Upper lobe of left lung (tissue), 6 donors: ENCODE measurements at regions not wholly inside any gene's neighbourhood (a gene's known extent, or its start where the extent isn't known, plus 50 kb on each side); places are given as distances from the start of the nearest gene placed in this dataset.

Source experiments
- ATAC-seq, 2 donors: fragments of 200-7000 bp; cut with Tn5 transposase; one replicate each; pipeline ENCODE4 v1.9.1; 2022; ENCODE audit warnings: mild to moderate bottlenecking in 2 of 2, moderate library complexity in 2 of 2; ENCODE audit not compliant: low FRiP score in 2 of 2
- DNase-seq, 2 donors: peaks; one replicate each; pipeline ENCODE4 v3.0.0-alpha.2; 2019 to 2020
- H3K27ac ChIP-seq, 4 donors: fragments of 200-600 bp; sonication (generic); one replicate each; pipeline ENCODE4 v1.5.1; 2016 to 2019
- H3K27me3 ChIP-seq, 4 donors: fragments of 200-600 bp; sonication (generic); one replicate each; pipeline ENCODE4 v1.5.1; 2017 to 2019
- H3K36me3 ChIP-seq, 4 donors: fragments of 200-600 bp; sonication (generic); one replicate each; pipeline ENCODE4 v1.5.1; 2016 to 2019
- H3K4me1 ChIP-seq, 4 donors: fragments of 200-600 bp; sonication (generic); one replicate each; pipeline ENCODE4 v1.5.1; 2018 to 2019
- H3K4me3 ChIP-seq, 4 donors: fragments of 200-600 bp; sonication (generic); one replicate each; pipeline ENCODE4 v1.5.1; 2017 to 2019; ENCODE audit warnings: mild to moderate bottlenecking in 2 of 4, moderate library complexity in 1 of 4
- H3K9me3 ChIP-seq, 4 donors: fragments of 200-600 bp; sonication (generic); one replicate each; pipeline ENCODE4 v1.5.1; 2018 to 2019
- EP300 ChIP-seq, 4 donors: sonication (generic); formaldehyde crosslinking; IDR thresholded peaks; one replicate each; pipeline ENCODE4 v1.5.1; 2017; ENCODE audit warnings: antibody characterized with exemption in 4 of 4, control low read depth in 2 of 4
- POLR2A ChIP-seq, 4 donors: fragments of 450-650 bp; IDR thresholded peaks; one replicate each; pipeline ENCODE4 v1.5.1; 2016 to 2017; ENCODE audit warnings: antibody characterized with exemption in 4 of 4, mild to moderate bottlenecking in 2 of 4
- POLR2AphosphoS5 ChIP-seq, 2 donors: sonication (generic); formaldehyde crosslinking; IDR thresholded peaks; one replicate each; pipeline ENCODE4 v1.5.1; 2017; ENCODE audit warnings: antibody characterized with exemption in 2 of 2
- WGBS, 2 donors: methylation state at CpG; one replicate each; pipeline ENCODE4 v1.1.5; 2017 to 2018; 5-methylcytosine and 5-hydroxymethylcytosine counted together
- TF ChIP-seq, protein P1 (sequence below), 6 experiments: fragments of 450-650 bp in 4 of 6; fragments of 200-600 bp in 2 of 6; sonication (generic) in 2 of 6; IDR thresholded peaks; one replicate each; pipeline ENCODE4 v1.5.1; 2016 to 2019; ENCODE audit warnings: antibody characterized with exemption in 6 of 6
- donor health status: DM: no; HTN: no; CAD: no; lungs with moderate emphysema.
- donor health status: DM: no; HTN: yes; CAD: no; lungs with severe emphysema.

DNA sequence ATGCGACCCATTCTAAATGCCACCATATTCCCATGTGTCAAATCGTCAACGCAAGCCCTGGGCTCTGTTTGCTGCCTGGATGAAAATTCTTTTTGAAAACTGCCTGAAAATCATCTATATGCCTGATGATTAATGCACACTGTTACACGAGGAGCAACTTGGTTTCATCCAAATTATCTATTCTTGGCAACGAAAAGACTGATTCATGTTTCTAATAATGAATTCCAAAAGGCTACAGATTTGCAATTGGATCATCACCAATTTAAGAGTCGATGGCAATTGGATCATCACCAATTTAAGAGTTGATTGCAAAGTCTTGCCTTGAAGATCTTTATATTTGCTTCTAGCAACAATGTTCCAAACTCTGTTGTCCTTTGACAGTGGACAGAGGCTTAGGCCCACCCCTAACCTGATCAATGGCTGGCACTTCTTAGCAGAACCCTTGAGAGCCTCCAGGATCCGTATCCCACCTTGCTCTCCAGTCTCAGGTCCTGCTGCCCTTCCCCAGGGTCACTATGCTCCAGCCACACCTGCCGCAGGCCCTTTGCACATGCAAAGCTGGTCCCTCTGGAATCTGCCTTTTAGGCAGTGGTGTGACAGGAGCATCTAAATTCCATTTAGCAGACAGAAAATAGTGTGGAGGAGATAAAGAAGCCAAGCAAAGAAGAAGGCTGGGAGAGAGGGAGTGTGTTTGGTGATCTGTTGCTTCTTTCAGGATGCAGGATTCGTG, 460.9 kb upstream of the SULF2 start:
- no peak overlapping the region for H3K4me3 ChIP-seq
- H3K9me3 ChIP-seq: no peaks in the 10 kb centered on the region
- WGBS, 2 donors: 81 to 82% methylated on average over 9 of the region's 9 CpGs
- H3K36me3 ChIP-seq: no peaks in the 10 kb centered on the region
- DNase-seq (no peak), ATAC-seq (no peak)
- peak overlapping the region in 1 of 4 donors; percentile 34 for H3K27ac ChIP-seq
- H3K4me1 ChIP-seq: no peaks in the 10 kb centered on the region
- H3K27me3 ChIP-seq: no peaks in the 10 kb centered on the region
- TF ChIP-seq, protein P1, sequence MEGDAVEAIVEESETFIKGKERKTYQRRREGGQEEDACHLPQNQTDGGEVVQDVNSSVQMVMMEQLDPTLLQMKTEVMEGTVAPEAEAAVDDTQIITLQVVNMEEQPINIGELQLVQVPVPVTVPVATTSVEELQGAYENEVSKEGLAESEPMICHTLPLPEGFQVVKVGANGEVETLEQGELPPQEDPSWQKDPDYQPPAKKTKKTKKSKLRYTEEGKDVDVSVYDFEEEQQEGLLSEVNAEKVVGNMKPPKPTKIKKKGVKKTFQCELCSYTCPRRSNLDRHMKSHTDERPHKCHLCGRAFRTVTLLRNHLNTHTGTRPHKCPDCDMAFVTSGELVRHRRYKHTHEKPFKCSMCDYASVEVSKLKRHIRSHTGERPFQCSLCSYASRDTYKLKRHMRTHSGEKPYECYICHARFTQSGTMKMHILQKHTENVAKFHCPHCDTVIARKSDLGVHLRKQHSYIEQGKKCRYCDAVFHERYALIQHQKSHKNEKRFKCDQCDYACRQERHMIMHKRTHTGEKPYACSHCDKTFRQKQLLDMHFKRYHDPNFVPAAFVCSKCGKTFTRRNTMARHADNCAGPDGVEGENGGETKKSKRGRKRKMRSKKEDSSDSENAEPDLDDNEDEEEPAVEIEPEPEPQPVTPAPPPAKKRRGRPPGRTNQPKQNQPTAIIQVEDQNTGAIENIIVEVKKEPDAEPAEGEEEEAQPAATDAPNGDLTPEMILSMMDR (IDR thresholded peaks at IDR 0.05): no peak
- TF ChIP-seq POLR2A (IDR thresholded peaks at IDR 0.05) (no peak), POLR2AphosphoS5 (IDR thresholded peaks at IDR 0.05) (no peak), EP300 (IDR thresholded peaks at IDR 0.05) (no peak)

DNA sequence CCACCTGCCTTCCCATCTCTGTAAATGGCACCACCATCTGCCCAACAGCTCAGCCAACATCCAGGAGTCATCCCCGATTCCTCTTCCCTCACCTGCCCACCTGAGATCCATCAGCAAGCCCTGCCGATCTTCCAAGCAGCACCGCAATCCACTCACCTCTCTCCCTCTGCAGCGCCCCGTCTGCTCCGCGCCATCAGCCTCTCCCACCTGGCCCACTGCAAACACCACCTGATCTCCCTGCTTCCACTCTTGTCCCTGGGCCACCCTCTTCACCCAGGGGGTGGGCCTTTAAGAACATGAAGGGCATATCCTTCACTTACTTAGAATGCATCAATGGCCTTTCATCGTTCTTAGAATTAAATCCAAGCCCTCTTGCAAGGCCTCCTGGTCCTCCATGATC, 457.3 kb upstream of the SULF2 start:
- H3K27me3 ChIP-seq: no peaks in the 10 kb centered on the region
- no peaks in the 10 kb centered on the region for H3K9me3 ChIP-seq
- 88 to 94% methylated on average over 8 of the region's 8 CpGs for WGBS, 2 donors
- H3K4me1 ChIP-seq: no peaks in the 10 kb centered on the region
- DNase-seq (no peak), ATAC-seq (no peak)
- TF ChIP-seq POLR2A (IDR thresholded peaks at IDR 0.05) (no peak), POLR2AphosphoS5 (IDR thresholded peaks at IDR 0.05) (no peak), EP300 (IDR thresholded peaks at IDR 0.05) (no peak)
- TF ChIP-seq, protein P1 (IDR thresholded peaks at IDR 0.05): no peak
- no peak overlapping the region for H3K27ac ChIP-seq
- no peaks in the 10 kb centered on the region for H3K36me3 ChIP-seq
- H3K4me3 ChIP-seq: no peak overlapping the region

DNA sequence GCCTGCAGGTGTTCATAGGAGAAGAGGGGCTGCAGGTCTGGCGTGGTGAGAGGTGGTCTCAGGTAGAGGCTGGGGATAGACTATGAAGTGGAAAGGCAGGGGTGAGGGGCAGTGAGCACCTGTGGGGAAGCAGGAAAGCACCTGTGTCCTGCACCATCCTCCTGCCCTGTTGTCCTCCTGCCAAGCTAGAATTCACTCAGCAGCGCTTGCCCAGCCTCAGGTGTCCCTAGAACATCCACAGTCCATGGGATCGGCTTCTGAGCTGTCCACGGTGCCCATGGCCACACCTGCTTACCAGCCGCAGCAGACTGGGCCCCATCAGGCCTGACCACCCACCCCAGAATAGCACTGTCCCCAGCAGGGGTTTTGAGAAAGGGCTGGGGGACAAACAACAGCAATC, 456.2 kb upstream of the SULF2 start:
- Histone ChIP-seq H3K4me1 (no peaks in the 10 kb centered on the region), H3K27ac (no peak overlapping the region), H3K4me3 (no peak overlapping the region), H3K9me3 (no peaks in the 10 kb centered on the region), H3K36me3 (no peaks in the 10 kb centered on the region), H3K27me3 (no peaks in the 10 kb centered on the region)
- no peak for ATAC-seq
- DNase-seq: no peak
- TF ChIP-seq POLR2AphosphoS5 (IDR thresholded peaks at IDR 0.05): no peak
- TF ChIP-seq, protein P1 (IDR thresholded peaks at IDR 0.05): no peak
- TF ChIP-seq EP300 (IDR thresholded peaks at IDR 0.05): no peak
- no peak for TF ChIP-seq POLR2A (IDR thresholded peaks at IDR 0.05)
- 86 to 92% methylated on average over 5 of the region's 5 CpGs for WGBS, 2 donors

DNA sequence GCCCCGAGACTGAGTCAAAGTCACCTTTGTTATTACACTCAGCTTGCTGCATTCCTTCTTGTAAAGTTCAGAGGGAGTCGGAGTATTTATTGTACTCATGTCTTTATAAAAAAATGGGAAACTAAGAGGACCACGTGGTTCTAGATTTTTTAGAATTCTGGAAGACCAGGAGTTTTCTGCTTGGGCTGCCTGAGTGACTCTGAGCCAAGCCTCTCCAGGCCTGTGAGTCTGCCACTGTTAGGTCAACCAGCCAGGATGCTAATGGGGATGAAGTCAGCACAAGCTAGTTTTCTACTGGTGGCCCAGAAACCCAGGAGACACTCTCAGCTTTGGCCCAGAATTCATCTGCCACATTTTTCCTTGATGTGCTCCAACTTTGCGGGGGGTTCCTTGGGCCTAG, 453.5 kb upstream of the SULF2 start:
- no peak for ATAC-seq
- no peaks in the 10 kb centered on the region for H3K27me3 ChIP-seq
- TF ChIP-seq, protein P1 (IDR thresholded peaks at IDR 0.05): no peak
- TF ChIP-seq POLR2AphosphoS5 (IDR thresholded peaks at IDR 0.05): no peak
- TF ChIP-seq EP300 (IDR thresholded peaks at IDR 0.05): no peak
- no peak for TF ChIP-seq POLR2A (IDR thresholded peaks at IDR 0.05)
- WGBS, 2 donors: 67 to 70% methylated on average over 4 of the region's 4 CpGs
- H3K27ac ChIP-seq: no peak overlapping the region
- no peaks in the 10 kb centered on the region for H3K36me3 ChIP-seq
- DNase-seq: no peak
- no peak overlapping the region for H3K4me3 ChIP-seq
- H3K9me3 ChIP-seq: no peaks in the 10 kb centered on the region
- no peaks in the 10 kb centered on the region for H3K4me1 ChIP-seq

DNA sequence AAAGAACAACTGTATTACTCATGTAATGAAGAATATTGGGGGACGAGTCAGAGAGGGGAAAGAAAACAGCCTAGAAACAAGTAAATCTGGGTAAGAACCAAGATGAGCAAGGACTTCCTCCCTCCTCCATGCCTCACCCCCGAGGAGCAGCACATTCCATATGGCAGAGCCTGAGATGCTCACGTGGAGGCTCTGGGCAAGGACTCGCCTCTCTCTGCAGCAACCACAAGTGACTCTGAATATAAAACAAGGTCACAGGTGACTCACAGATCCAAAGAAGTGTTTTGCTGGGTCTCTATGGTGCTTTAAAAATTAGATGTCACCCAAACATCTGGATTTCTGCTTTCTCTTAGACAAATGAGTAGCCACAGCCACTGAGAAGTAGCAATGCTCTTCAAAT, 453.0 kb upstream of the SULF2 start:
- no peaks in the 10 kb centered on the region for H3K4me1 ChIP-seq
- ATAC-seq: no peak
- H3K36me3 ChIP-seq: no peaks in the 10 kb centered on the region
- H3K27ac ChIP-seq: no peak overlapping the region
- DNase-seq: no peak
- WGBS, 2 donors: 73% methylated on average over 4 of the region's 4 CpGs
- H3K27me3 ChIP-seq: no peaks in the 10 kb centered on the region
- TF ChIP-seq POLR2A (IDR thresholded peaks at IDR 0.05): no peak
- TF ChIP-seq, protein P1 (IDR thresholded peaks at IDR 0.05): no peak
- no peak for TF ChIP-seq EP300 (IDR thresholded peaks at IDR 0.05)
- TF ChIP-seq POLR2AphosphoS5 (IDR thresholded peaks at IDR 0.05): no peak
- H3K9me3 ChIP-seq: no peaks in the 10 kb centered on the region
- H3K4me3 ChIP-seq: no peak overlapping the region
